ENCODE measurements at regions not wholly inside any gene's neighbourhood (a gene's known extent, or its start where the extent isn't known, plus 50 kb on each side); places are given as distances from the start of the nearest gene placed in this dataset.

DNA sequence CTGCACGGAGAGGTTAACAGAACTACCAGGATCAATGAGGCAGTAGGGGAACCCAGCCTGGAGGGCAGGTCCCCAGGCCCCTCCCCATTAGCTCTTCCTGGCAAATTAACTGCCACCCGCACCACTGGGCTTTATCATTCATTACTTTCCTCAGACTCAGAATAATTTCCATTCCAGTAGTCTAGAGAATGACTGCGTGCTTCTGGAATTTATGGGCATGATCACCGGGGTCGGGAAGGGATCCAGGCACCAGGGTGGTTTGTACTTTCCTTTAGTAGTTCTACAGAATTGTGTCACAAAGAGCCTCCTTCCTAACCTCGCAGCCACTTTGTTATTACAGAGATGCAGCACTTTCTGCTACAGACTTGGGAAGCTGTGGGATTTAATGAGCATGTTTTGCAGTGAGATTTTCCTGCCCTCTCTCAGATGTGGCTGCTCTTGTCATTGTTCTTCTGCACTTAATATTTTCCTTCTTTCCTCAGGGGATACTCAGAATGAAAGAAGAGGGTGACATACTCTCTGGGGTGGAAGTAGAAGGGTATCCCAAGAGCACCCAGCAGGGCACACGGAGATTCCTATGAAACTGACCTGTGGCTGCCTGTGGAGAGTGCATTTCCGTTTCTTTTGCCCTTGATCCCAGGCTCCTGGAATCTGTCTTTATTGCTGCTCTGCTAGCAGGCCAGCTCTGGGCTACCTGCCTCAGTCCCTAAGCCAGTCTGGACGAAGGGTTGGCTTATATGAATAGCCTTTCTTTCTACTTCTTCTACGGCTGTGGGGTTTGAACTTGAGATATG lies 285.0 kb upstream of the SLC10A2 start:
- H2AFZ ChIP-seq (ENCODE audit: low read length) = no peak overlapping the region
- no peak for TF ChIP-seq EZH2phosphoT487 (IDR thresholded peaks at IDR 0.05; ENCODE audit: borderline replicate concordance, low read depth, low read length)
- TF ChIP-seq CTCF (conservative IDR thresholded peaks at IDR 0.05; ENCODE audit: low read length) = no peak
- no peak overlapping the region for H3K4me2 ChIP-seq (ENCODE audit: low read length)
- no peak overlapping the region for H3K4me3 ChIP-seq (ENCODE audit: low read depth, low read length, poor library complexity, severe bottlenecking)
- no peaks in the 10 kb centered on the region for H3K4me1 ChIP-seq (ENCODE audit: insufficient read depth, low read length, poor library complexity, severe bottlenecking)
- H3K36me3 ChIP-seq (ENCODE audit: insufficient read depth, low read length) = no peaks in the 10 kb centered on the region
- no peaks in the 10 kb centered on the region for H4K20me1 ChIP-seq (ENCODE audit: insufficient read depth, low read length)
- no peaks in the 10 kb centered on the region for H3K79me2 ChIP-seq (ENCODE audit: insufficient read depth, low read depth, low read length)
- intact Hi-C loops (cut with micrococcal nuclease; ENCODE audit: unreplicated experiment) = no loop called here
- no peaks in the 10 kb centered on the region for H3K9me2 ChIP-seq (ENCODE audit: insufficient read depth, low read length)
- H3K9me3 ChIP-seq (ENCODE audit: low read length) = no peaks in the 10 kb centered on the region
- no TSS peak for BruUV-seq (replicated peaks)
- ChIA-PET CTCF (ENCODE audit: unreplicated experiment) (no interaction called here), POLR2A (interaction anchor here (1.0 kb wide), 1 partner anchor 14 kb away, joined by 3 read pairs; no protein-coding TSS in a partner anchor)
- H3K27ac ChIP-seq (ENCODE audit: low read depth, low read length, poor library complexity, severe bottlenecking) = no peak overlapping the region
- DNase-seq (ENCODE audit: low spot score) = no peak

DNA sequence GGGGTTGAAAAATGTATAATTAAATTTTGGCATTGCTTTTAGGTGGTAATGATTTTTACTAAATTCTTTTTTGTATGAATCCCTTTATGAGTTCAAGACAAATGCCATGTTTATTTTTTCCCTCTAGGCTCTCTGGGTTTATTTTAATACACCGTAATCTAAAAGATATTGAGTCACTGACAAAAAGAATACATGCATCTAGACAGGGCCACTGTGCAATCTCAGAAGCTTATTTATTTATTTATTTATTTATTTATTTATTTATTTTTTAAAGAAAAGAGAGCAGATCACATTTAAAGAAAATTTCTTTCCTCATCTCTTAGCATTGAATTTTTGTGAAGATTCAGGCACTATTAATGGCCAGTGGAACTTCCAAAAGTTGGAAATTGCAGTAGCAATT lies 283.9 kb upstream of the SLC10A2 start:
- no peak for DNase-seq (ENCODE audit: low spot score)
- H3K4me2 ChIP-seq (ENCODE audit: low read length) = no peak overlapping the region
- no peaks in the 10 kb centered on the region for H3K36me3 ChIP-seq (ENCODE audit: insufficient read depth, low read length)
- H3K27ac ChIP-seq (ENCODE audit: low read depth, low read length, poor library complexity, severe bottlenecking) = no peak overlapping the region
- no peaks in the 10 kb centered on the region for H3K4me1 ChIP-seq (ENCODE audit: insufficient read depth, low read length, poor library complexity, severe bottlenecking)
- no peak overlapping the region for H2AFZ ChIP-seq (ENCODE audit: low read length)
- H3K4me3 ChIP-seq (ENCODE audit: low read depth, low read length, poor library complexity, severe bottlenecking) = no peak overlapping the region
- TF ChIP-seq EZH2phosphoT487 (IDR thresholded peaks at IDR 0.05; ENCODE audit: borderline replicate concordance, low read depth, low read length) = no peak
- TF ChIP-seq CTCF (conservative IDR thresholded peaks at IDR 0.05; ENCODE audit: low read length) = no peak
- no peaks in the 10 kb centered on the region for H3K9me3 ChIP-seq (ENCODE audit: low read length)
- H3K9me2 ChIP-seq (ENCODE audit: insufficient read depth, low read length) = no peaks in the 10 kb centered on the region
- ChIA-PET POLR2A (interaction anchor here (1.0 kb wide), 1 partner anchor 15 kb away, joined by 3 read pairs; no protein-coding TSS in a partner anchor), CTCF (ENCODE audit: unreplicated experiment) (no interaction called here)
- intact Hi-C loops (cut with micrococcal nuclease; ENCODE audit: unreplicated experiment) = no loop called here
- no peaks in the 10 kb centered on the region for H4K20me1 ChIP-seq (ENCODE audit: insufficient read depth, low read length)
- no TSS peak for BruUV-seq (replicated peaks)
- H3K79me2 ChIP-seq (ENCODE audit: insufficient read depth, low read depth, low read length) = no peaks in the 10 kb centered on the region

- no peaks in the 10 kb centered on the region for H3K36me3 ChIP-seq (ENCODE audit: insufficient read depth, low read length)
- H2AFZ ChIP-seq (ENCODE audit: low read length) = no peak overlapping the region
- no peak overlapping the region for H3K27ac ChIP-seq (ENCODE audit: low read depth, low read length, poor library complexity, severe bottlenecking)
- BruUV-seq (replicated peaks) = no TSS peak
- ChIA-PET CTCF (ENCODE audit: unreplicated experiment) (no interaction called here), POLR2A (no interaction called here)
- no peak for TF ChIP-seq EZH2phosphoT487 (IDR thresholded peaks at IDR 0.05; ENCODE audit: borderline replicate concordance, low read depth, low read length)
- no peak for TF ChIP-seq CTCF (conservative IDR thresholded peaks at IDR 0.05; ENCODE audit: low read length)
- H4K20me1 ChIP-seq (ENCODE audit: insufficient read depth, low read length) = no peaks in the 10 kb centered on the region
- H3K4me2 ChIP-seq (ENCODE audit: low read length) = no peak overlapping the region
- H3K79me2 ChIP-seq (ENCODE audit: insufficient read depth, low read depth, low read length) = no peaks in the 10 kb centered on the region
- DNase-seq (ENCODE audit: low spot score) = no peak
- no peaks in the 10 kb centered on the region for H3K9me3 ChIP-seq (ENCODE audit: low read length)
- no peak overlapping the region for H3K4me3 ChIP-seq (ENCODE audit: low read depth, low read length, poor library complexity, severe bottlenecking)
- intact Hi-C loops (cut with micrococcal nuclease; ENCODE audit: unreplicated experiment) = no loop called here
- H3K9me2 ChIP-seq (ENCODE audit: insufficient read depth, low read length) = no peaks in the 10 kb centered on the region
- no peaks in the 10 kb centered on the region for H3K4me1 ChIP-seq (ENCODE audit: insufficient read depth, low read length, poor library complexity, severe bottlenecking)
Measured at GRCh38 chr13:103349211-103349980, 283.2 kb upstream of the SLC10A2 start.

Measured in OCI-LY7 (cell line).